Thoracic aorta (tissue), 2 donors: ENCODE measurements at regions not wholly inside any gene's neighbourhood (a gene's known extent, or its start where the extent isn't known, plus 50 kb on each side); places are given as distances from the start of the nearest gene placed in this dataset.
"Not testable (repeated sequence)": the region's sequence is repeated elsewhere in the genome, so short reads cannot be mapped to it uniquely, and the experiment has no call there.

ENCODE experiments used
- ATAC-seq: fragments of 150-250 bp; one replicate; pipeline ENCODE4 v1.8.0; 2017; ENCODE audit warnings: low read depth; ENCODE audit not compliant: insufficient number of reproducible peaks, low FRiP score
- DNase-seq: peaks from one replicate; pipeline ENCODE4 v3.0.0-alpha.2; 2020; ENCODE audit warnings: low spot score
- H3K27ac ChIP-seq, 2 donors: fragments of 200-600 bp; sonication (generic); 1 replicate in 1 of 2; 2 replicates in 1 of 2; pipeline ENCODE4 v1.5.1; 2016; ENCODE audit warnings: mild to moderate bottlenecking in 2 of 2, moderate library complexity in 2 of 2
- H3K27me3 ChIP-seq: fragments of 200-600 bp; sonication (generic); replicated peaks from 2 replicates; pipeline ENCODE4 v1.6.0; 2016; ENCODE audit warnings: mild to moderate bottlenecking; ENCODE audit not compliant: insufficient read depth
- H3K36me3 ChIP-seq: fragments of 200-600 bp; sonication (generic); one replicate; pipeline ENCODE4 v1.5.1; 2016
- H3K4me1 ChIP-seq, 2 donors: fragments of 200-600 bp; sonication (generic); 1 replicate in 1 of 2; 2 replicates in 1 of 2; pipeline versions ENCODE4 v1.5.1 to v1.6.0; 2016; ENCODE audit warnings: low read depth in 2 of 2, mild to moderate bottlenecking in 1 of 2; ENCODE audit not compliant: control insufficient read depth in 1 of 2
- H3K4me3 ChIP-seq: fragments of 200-600 bp; sonication (generic); 2 replicates; pipeline ENCODE4 v1.5.1; 2016; ENCODE audit warnings: mild to moderate bottlenecking
- H3K9me3 ChIP-seq: fragments of 200-600 bp; sonication (generic); 2 replicates; pipeline ENCODE4 v1.5.1; 2016
- CTCF ChIP-seq: fragments of 200-600 bp; sonication (generic); IDR thresholded peaks from one replicate; pipeline ENCODE4 v1.5.1; 2019; ENCODE audit warnings: antibody characterized with exemption

GRCh38 chr7:94146408-94146807, 142.3 kb upstream of the BET1 start:
- ATAC-seq (no peak), DNase-seq (no peak)
- Histone ChIP-seq H3K36me3 (no peaks in the 10 kb centered on the region), H3K4me1 (no peaks in the 10 kb centered on the region), H3K4me3 (no peak overlapping the region), H3K27ac (no peak overlapping the region), H3K27me3 (no peaks in the 10 kb centered on the region), H3K9me3 (no peaks in the 10 kb centered on the region)
- TF ChIP-seq CTCF = no peak

GRCh38 chr7:94149789-94150545, 145.8 kb upstream of the BET1 start:
- H3K27ac ChIP-seq = no peak overlapping the region
- ATAC-seq (no peak), DNase-seq (no peak)
- no peaks in the 10 kb centered on the region for H3K36me3 ChIP-seq
- no peaks in the 10 kb centered on the region for H3K4me1 ChIP-seq
- no peak overlapping the region for H3K4me3 ChIP-seq
- H3K27me3 ChIP-seq = no peaks in the 10 kb centered on the region
- H3K9me3 ChIP-seq = no peaks in the 10 kb centered on the region
- no peak for TF ChIP-seq CTCF

- no peaks in the 10 kb centered on the region for H3K4me1 ChIP-seq
- H3K27me3 ChIP-seq = no peaks in the 10 kb centered on the region
- ATAC-seq = no peak
Observed at GRCh38 chr7:94154182-94154581, 150.0 kb upstream of the BET1 start.

GRCh38 chr7:94154858-94155257, 150.7 kb upstream of the BET1 start:
- Histone ChIP-seq H3K36me3 (no peaks in the 10 kb centered on the region), H3K27ac (no peak overlapping the region), H3K9me3 (no peaks in the 10 kb centered on the region), H3K4me1 (no peaks in the 10 kb centered on the region), H3K4me3 (no peak overlapping the region), H3K27me3 (no peaks in the 10 kb centered on the region)
- no peak for TF ChIP-seq CTCF
- DNase-seq = no peak
- no peak for ATAC-seq

More at GRCh38 chr7:94154182-94154581, 150.0 kb upstream of the BET1 start:
- Histone ChIP-seq H3K27ac (no peak overlapping the region), H3K9me3 (no peaks in the 10 kb centered on the region), H3K36me3 (no peaks in the 10 kb centered on the region), H3K4me3 (no peak overlapping the region)
- DNase-seq = no peak
- TF ChIP-seq CTCF = no peak

- not testable (repeated sequence) for H3K4me1 ChIP-seq, DNase-seq, H3K36me3 ChIP-seq, H3K27me3 ChIP-seq, H3K4me3 ChIP-seq, H3K27ac ChIP-seq, H3K9me3 ChIP-seq, ATAC-seq
Observed at GRCh38 chr7:94157659-94158306, 153.6 kb upstream of the BET1 start.
